Non-pigmented ciliary epithelial cell (primary cell): ENCODE measurements at regions not wholly inside any gene's neighbourhood (a gene's known extent, or its start where the extent isn't known, plus 50 kb on each side); places are given as distances from the start of the nearest gene placed in this dataset.

Source experiments
- DNase-seq: peaks from one replicate; pipeline ENCODE4 v3.0.0-alpha.2; 2010; ENCODE audit warnings: low read depth

- no peak for DNase-seq
These were observed 58.7 kb upstream of the RMDN2 start for GRCh38 chr2:37866171-37866934.

- DNase-seq, result no peak
These were observed 57.9 kb upstream of the RMDN2 start for GRCh38 chr2:37867166-37867565.

GRCh38 chr2:37868866-37869265, 56.2 kb upstream of the RMDN2 start:
- no peak for DNase-seq

- DNase-seq, result no peak
These were observed 55.8 kb upstream of the RMDN2 start for GRCh38 chr2:37869304-37869703.

GRCh38 chr2:37869771-37870170, 55.3 kb upstream of the RMDN2 start:
- no peak for DNase-seq

- DNase-seq, result peak; percentile 15
These were observed 54.3 kb upstream of the RMDN2 start for GRCh38 chr2:37870829-37871228.

- peak; percentile 43 for DNase-seq
These were observed 53.5 kb upstream of the RMDN2 start for GRCh38 chr2:37871456-37872191.

- DNase-seq, result no peak
These were observed 52.8 kb upstream of the RMDN2 start for GRCh38 chr2:37872192-37872750.

- no peak for DNase-seq
These were observed 51.9 kb upstream of the RMDN2 start for GRCh38 chr2:37873229-37873628.

- no peak for DNase-seq
These were observed 51.2 kb upstream of the RMDN2 start for GRCh38 chr2:37873749-37874330.

GRCh38 chr2:37874470-37874869, 50.6 kb upstream of the RMDN2 start:
- no peak for DNase-seq
